ENCODE measurements at regions not wholly inside any gene's neighbourhood (a gene's known extent, or its start where the extent isn't known, plus 50 kb on each side); places are given as distances from the start of the nearest gene placed in this dataset.

- peaks cover 5% of the 10 kb centered on the region for H3K36me3 Mint-ChIP-seq (ENCODE audit: unreplicated experiment)
- peak overlapping the region; percentile 31 for H3K27ac Mint-ChIP-seq (ENCODE audit: unreplicated experiment)
- no peak for DNase-seq
- H3K9me3 Mint-ChIP-seq (ENCODE audit: unreplicated experiment), result no peaks in the 10 kb centered on the region
- peaks cover 19% of the 10 kb centered on the region for H3K4me1 Mint-ChIP-seq (ENCODE audit: low read depth, unreplicated experiment)
- H3K4me3 Mint-ChIP-seq (ENCODE audit: unreplicated experiment), result peak overlapping the region; percentile 13
- TF ChIP-seq, protein P1, sequence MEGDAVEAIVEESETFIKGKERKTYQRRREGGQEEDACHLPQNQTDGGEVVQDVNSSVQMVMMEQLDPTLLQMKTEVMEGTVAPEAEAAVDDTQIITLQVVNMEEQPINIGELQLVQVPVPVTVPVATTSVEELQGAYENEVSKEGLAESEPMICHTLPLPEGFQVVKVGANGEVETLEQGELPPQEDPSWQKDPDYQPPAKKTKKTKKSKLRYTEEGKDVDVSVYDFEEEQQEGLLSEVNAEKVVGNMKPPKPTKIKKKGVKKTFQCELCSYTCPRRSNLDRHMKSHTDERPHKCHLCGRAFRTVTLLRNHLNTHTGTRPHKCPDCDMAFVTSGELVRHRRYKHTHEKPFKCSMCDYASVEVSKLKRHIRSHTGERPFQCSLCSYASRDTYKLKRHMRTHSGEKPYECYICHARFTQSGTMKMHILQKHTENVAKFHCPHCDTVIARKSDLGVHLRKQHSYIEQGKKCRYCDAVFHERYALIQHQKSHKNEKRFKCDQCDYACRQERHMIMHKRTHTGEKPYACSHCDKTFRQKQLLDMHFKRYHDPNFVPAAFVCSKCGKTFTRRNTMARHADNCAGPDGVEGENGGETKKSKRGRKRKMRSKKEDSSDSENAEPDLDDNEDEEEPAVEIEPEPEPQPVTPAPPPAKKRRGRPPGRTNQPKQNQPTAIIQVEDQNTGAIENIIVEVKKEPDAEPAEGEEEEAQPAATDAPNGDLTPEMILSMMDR (IDR thresholded peaks at IDR 0.05; ENCODE audit: partially characterized antibody, unreplicated experiment), result no peak
- no peaks in the 10 kb centered on the region for H3K27me3 Mint-ChIP-seq (ENCODE audit: unreplicated experiment)
These were observed 84.4 kb upstream of the SPIN1 start for GRCh38 chr9:88303721-88304451.

GRCh38 chr9:88302579-88303324 lies 85.5 kb upstream of the SPIN1 start:
- no peak overlapping the region for H3K4me3 Mint-ChIP-seq (ENCODE audit: unreplicated experiment)
- H3K9me3 Mint-ChIP-seq (ENCODE audit: unreplicated experiment), result no peaks in the 10 kb centered on the region
- H3K27ac Mint-ChIP-seq (ENCODE audit: unreplicated experiment), result peak overlapping the region; percentile 35
- TF ChIP-seq, protein P1 (IDR thresholded peaks at IDR 0.05; ENCODE audit: partially characterized antibody, unreplicated experiment), result no peak
- H3K27me3 Mint-ChIP-seq (ENCODE audit: unreplicated experiment), result no peaks in the 10 kb centered on the region
- no peak for DNase-seq
- peaks cover 5% of the 10 kb centered on the region for H3K36me3 Mint-ChIP-seq (ENCODE audit: unreplicated experiment)
- peaks cover 19% of the 10 kb centered on the region for H3K4me1 Mint-ChIP-seq (ENCODE audit: low read depth, unreplicated experiment)

DNA sequence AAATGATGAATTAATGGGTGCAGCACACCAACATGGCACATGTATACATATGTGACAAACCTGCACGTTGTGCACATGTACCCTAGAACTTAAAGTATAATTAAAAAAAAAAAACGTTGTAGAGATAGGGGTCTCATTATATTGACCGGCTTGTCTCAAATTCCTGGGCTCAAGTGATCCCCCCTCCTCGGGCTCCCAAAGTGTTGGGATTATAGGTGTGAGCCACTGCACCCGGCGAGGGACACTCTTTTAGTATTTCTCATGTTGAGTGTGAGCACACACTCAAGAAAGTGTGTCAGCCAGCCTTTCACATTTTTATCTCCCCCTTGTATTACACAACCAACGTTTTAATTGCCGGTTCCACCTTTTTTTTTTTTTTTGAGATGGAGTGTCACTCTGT lies 87.7 kb upstream of the SPIN1 start:
- H3K36me3 Mint-ChIP-seq (ENCODE audit: unreplicated experiment), result peaks cover 10% of the 10 kb centered on the region
- no peak overlapping the region for H3K27ac Mint-ChIP-seq (ENCODE audit: unreplicated experiment)
- no peaks in the 10 kb centered on the region for H3K27me3 Mint-ChIP-seq (ENCODE audit: unreplicated experiment)
- H3K4me1 Mint-ChIP-seq (ENCODE audit: low read depth, unreplicated experiment), result peaks cover 19% of the 10 kb centered on the region
- DNase-seq, result no peak
- TF ChIP-seq, protein P1 (IDR thresholded peaks at IDR 0.05; ENCODE audit: partially characterized antibody, unreplicated experiment), result no peak
- H3K9me3 Mint-ChIP-seq (ENCODE audit: unreplicated experiment), result no peaks in the 10 kb centered on the region
- H3K4me3 Mint-ChIP-seq (ENCODE audit: unreplicated experiment), result no peak overlapping the region

GRCh38 chr9:88291856-88292255 lies 96.4 kb upstream of the SPIN1 start:
- H3K9me3 Mint-ChIP-seq (ENCODE audit: unreplicated experiment), result peaks cover 4% of the 10 kb centered on the region
- DNase-seq, result no peak
- H3K27me3 Mint-ChIP-seq (ENCODE audit: unreplicated experiment), result peaks cover 4% of the 10 kb centered on the region
- no peak overlapping the region for H3K4me3 Mint-ChIP-seq (ENCODE audit: unreplicated experiment)
- H3K36me3 Mint-ChIP-seq (ENCODE audit: unreplicated experiment), result no peaks in the 10 kb centered on the region
- H3K4me1 Mint-ChIP-seq (ENCODE audit: low read depth, unreplicated experiment), result peaks cover 10% of the 10 kb centered on the region
- H3K27ac Mint-ChIP-seq (ENCODE audit: unreplicated experiment), result no peak overlapping the region
- TF ChIP-seq, protein P1 (IDR thresholded peaks at IDR 0.05; ENCODE audit: partially characterized antibody, unreplicated experiment), result no peak

- Mint-ChIP-seq H3K4me3 (ENCODE audit: unreplicated experiment) (no peak overlapping the region), H3K27me3 (ENCODE audit: unreplicated experiment) (peaks cover 4% of the 10 kb centered on the region), H3K27ac (ENCODE audit: unreplicated experiment) (no peak overlapping the region), H3K9me3 (ENCODE audit: unreplicated experiment) (peaks cover 4% of the 10 kb centered on the region), H3K4me1 (ENCODE audit: low read depth, unreplicated experiment) (peaks cover 10% of the 10 kb centered on the region), H3K36me3 (ENCODE audit: unreplicated experiment) (no peaks in the 10 kb centered on the region)
- no peak for DNase-seq
- TF ChIP-seq, protein P1 (IDR thresholded peaks at IDR 0.05; ENCODE audit: partially characterized antibody, unreplicated experiment), result no peak
These were observed 97.2 kb upstream of the SPIN1 start for GRCh38 chr9:88291056-88291455.

Data from glutamatergic neuron (in vitro differentiated cells).